Activated CD4-positive, alpha-beta memory T cell treated with anti-CD3 and anti-CD28 coated beads for 36 hours (primary cell): ENCODE measurements at regions not wholly inside any gene's neighbourhood (a gene's known extent, or its start where the extent isn't known, plus 50 kb on each side); places are given as distances from the start of the nearest gene placed in this dataset.
"Not testable (repeated sequence)": the region's sequence is repeated elsewhere in the genome, so short reads cannot be mapped to it uniquely, and the experiment has no call there.

ENCODE experiments used
- CTCF ChIA-PET: fragments of 350-600 bp; sonication (Branson Sonifier 250); formaldehyde crosslinking; loops from one replicate; lab custom pipeline; 2021; ENCODE audit warnings: antibody characterized with exemption, inconsistent platforms; lab: Charles Lee
- POLR2A ChIA-PET: fragments of 350-600 bp; sonication (Branson Sonifier 250); formaldehyde crosslinking; loops from one replicate; lab custom pipeline; 2021; ENCODE audit warnings: antibody characterized with exemption; lab: Charles Lee
- DNase-seq: peaks from one replicate; pipeline ENCODE4 v3.0.0-alpha.2; 2020
- H3K27ac Mint-ChIP-seq: one replicate; pipeline ENCODE4 v1.8.0; 2021; ENCODE audit warnings: mixed read lengths
- H3K27me3 Mint-ChIP-seq: one replicate; pipeline ENCODE4 v1.8.0; 2021; ENCODE audit warnings: mixed read lengths
- H3K36me3 Mint-ChIP-seq: one replicate; pipeline ENCODE4 v1.8.0; 2021; ENCODE audit warnings: mixed read lengths
- H3K4me1 Mint-ChIP-seq: one replicate; pipeline ENCODE4 v1.8.0; 2021; ENCODE audit warnings: low read depth, mixed read lengths
- H3K4me3 Mint-ChIP-seq: one replicate; pipeline ENCODE4 v1.8.0; 2021; ENCODE audit warnings: mild to moderate bottlenecking, mixed read lengths
- H3K9me3 Mint-ChIP-seq: one replicate; pipeline ENCODE4 v1.8.0; 2021; ENCODE audit warnings: mixed read lengths
- intact Hi-C: fragments of 100-400 bp; cut with micrococcal nuclease; formaldehyde crosslinking; loops from one replicate; pipeline ENCODE4 v1.15.1; 2023

DNA sequence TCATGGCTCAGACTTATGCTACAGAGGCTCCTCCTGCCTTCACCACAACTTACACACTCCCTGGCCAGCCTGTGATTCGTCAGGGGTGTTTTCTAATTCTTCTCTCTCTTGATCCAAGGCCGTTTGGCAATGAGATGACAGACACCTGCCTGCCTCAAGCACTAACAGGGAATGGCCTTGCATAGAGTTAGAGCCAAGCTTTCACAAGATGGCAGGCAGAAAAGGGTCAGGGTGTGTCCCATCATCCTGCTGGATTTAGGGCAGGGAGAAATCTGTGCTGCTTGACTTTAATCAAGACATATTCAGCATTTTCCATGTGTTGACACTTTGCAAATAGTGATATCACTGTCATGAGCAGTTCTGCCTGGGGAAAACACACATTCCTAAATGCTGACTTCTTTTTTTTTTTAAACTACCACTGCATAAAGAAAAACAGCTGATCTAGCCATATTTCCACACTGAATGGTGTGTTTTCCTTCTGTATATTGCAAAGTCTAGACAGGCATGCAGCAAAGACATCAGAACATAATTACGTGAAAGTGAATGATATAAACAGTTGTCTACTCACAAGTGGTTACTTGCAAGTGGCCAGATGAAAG is 95.0 kb upstream of the SLC25A48 start:
- DNase-seq = no peak
- H3K36me3 Mint-ChIP-seq = no peaks in the 10 kb centered on the region
- intact Hi-C loops = no loop called here
- ChIA-PET POLR2A (no interaction called here), CTCF (no interaction called here)
- H3K4me1 Mint-ChIP-seq = no peaks in the 10 kb centered on the region
- peaks cover 5% of the 10 kb centered on the region for H3K27me3 Mint-ChIP-seq
- no peak overlapping the region for H3K4me3 Mint-ChIP-seq
- no peak overlapping the region for H3K27ac Mint-ChIP-seq
- no peaks in the 10 kb centered on the region for H3K9me3 Mint-ChIP-seq

DNA sequence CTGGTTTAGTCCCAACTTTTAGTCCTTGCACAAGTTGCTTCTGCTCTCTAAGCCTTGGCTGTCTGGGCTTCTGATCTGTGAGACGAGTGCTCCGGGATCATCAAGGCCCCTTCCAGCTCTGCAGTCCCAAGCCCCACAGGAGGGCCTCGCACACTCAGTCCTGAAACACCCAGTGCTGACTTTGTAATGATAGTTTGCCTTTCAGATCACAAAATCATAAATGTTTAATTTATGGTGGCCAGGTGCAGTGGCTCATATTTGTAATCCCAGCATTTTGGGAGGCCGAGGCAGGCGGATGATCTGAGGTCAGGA is 95.9 kb upstream of the SLC25A48 start:
- DNase-seq = no peak
- ChIA-PET POLR2A (no interaction called here), CTCF (no interaction called here)
- Mint-ChIP-seq H3K27ac (no peak overlapping the region), H3K4me1 (no peaks in the 10 kb centered on the region), H3K4me3 (no peak overlapping the region), H3K9me3 (no peaks in the 10 kb centered on the region), H3K27me3 (peaks cover 5% of the 10 kb centered on the region), H3K36me3 (no peaks in the 10 kb centered on the region)
- intact Hi-C loops = no loop called here

DNA sequence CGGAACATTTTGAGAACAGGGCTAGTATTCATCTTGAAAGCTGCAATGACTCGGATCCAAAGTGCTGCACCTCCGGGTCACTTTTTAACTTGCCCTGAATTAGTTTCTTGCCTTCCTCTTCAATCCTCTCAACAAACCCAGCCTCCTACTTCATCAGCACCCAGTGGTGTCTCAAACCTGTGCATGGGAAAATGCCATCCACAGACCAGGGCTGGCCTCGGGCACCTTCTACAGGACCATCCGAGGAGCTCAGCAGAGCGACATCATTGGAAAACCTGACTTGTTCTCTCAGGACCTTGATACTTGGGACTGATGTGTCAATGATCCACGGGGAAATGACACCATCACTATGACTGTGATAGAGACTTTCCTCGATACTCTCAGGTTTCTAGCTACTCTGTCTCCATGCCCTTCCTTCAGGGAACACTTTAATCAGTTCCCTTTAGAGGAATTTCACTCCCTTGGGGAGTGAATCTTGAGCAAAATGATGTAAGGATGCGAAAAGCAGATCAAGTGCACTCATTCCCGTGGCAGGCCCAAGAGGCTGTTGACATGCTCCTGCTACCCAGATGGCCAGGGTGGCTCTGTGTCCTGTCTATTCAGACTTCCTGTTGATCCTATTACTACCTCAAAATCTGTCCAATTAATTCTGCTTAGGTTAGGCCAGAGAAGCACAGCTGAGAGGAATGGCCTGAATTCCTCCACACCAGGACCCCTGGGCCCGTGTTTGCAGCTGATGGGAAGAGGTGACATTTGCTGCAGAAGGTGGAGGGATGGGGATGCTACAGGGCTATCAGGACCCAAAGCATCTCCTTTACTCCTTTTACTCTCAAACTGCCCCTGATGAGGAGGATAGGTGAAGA is 96.5 kb upstream of the SLC25A48 start:
- POLR2A ChIA-PET = no interaction called here
- H3K27me3 Mint-ChIP-seq = peaks cover 5% of the 10 kb centered on the region
- no peak overlapping the region for H3K27ac Mint-ChIP-seq
- CTCF ChIA-PET = no interaction called here
- H3K4me3 Mint-ChIP-seq = no peak overlapping the region
- no peaks in the 10 kb centered on the region for H3K9me3 Mint-ChIP-seq
- H3K36me3 Mint-ChIP-seq = no peaks in the 10 kb centered on the region
- no peaks in the 10 kb centered on the region for H3K4me1 Mint-ChIP-seq
- intact Hi-C loops = no loop called here
- DNase-seq = no peak

DNA sequence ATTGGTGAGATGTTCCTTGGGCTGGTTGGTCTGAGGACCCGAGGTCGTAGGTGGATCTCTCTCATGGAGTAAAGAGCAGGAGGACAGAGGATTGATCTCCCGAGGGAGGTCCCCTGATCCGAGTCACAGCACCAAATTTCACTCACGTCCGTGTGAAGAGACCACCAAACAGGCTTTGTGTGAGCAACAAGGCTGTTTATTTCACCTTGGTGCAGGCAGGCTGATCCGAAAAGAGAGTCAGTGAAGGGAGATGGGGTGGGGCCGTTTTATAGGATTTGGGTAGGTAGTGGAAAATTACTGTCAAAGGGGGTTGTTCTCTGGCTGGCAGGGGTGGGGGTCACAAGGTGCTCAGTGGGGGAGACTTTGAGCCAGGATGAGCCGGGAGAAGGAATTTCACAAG is 97.5 kb upstream of the SLC25A48 start:
- POLR2A ChIA-PET, H3K4me3 Mint-ChIP-seq, H3K36me3 Mint-ChIP-seq, CTCF ChIA-PET, intact Hi-C loops, DNase-seq, H3K27me3 Mint-ChIP-seq, H3K27ac Mint-ChIP-seq, H3K9me3 Mint-ChIP-seq, H3K4me1 Mint-ChIP-seq: not testable (repeated sequence)

DNA sequence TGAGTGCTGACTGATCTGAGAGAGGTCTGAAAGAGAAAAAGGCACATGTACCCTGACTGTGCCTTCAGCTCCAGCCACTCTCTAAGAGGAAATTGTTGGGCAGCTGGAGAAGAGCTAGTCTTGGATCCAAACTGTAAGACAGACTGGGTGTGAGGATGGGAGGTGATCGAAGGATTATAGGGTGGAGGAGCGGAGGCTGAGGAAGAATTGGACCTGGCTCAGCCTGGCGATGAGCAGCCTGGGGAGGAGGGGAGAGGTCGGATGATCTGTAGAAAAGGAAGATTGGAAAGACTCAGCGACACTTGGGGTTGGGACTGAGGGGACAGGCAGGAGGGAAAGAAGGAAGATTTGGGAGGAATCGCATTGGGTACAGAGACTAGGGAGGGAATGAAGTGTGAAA is 98.6 kb upstream of the SLC25A48 start:
- no peaks in the 10 kb centered on the region for H3K9me3 Mint-ChIP-seq
- POLR2A ChIA-PET = no interaction called here

DNA sequence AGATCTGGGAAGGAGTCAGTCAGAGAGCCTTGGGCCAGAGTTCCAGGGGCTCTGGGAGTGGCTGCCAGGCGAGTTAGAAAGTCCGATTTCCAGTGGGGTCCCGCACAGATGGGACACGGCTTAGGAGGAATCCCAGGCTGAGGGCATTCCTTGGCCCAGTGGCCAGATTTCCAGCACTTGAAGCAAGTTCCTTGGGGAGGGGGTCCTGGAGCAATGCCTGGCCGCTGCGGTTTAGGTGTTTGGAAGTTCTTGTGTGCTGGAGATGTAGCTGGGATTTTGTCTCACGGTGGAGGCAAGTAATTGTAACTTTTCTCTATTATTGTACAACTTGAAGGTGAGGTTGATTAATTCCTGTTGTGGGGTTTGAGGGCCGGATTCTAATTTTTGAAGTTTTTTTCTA is 99.5 kb upstream of the SLC25A48 start:
- H3K36me3 Mint-ChIP-seq, intact Hi-C loops, CTCF ChIA-PET, H3K4me1 Mint-ChIP-seq, H3K4me3 Mint-ChIP-seq, DNase-seq, H3K9me3 Mint-ChIP-seq, POLR2A ChIA-PET, H3K27ac Mint-ChIP-seq, H3K27me3 Mint-ChIP-seq: not testable (repeated sequence)

More for the DNA sequence above, 98.6 kb upstream of the SLC25A48 start:
- intact Hi-C loops = no loop called here
- CTCF ChIA-PET = no interaction called here
- DNase-seq = no peak
- H3K4me1 Mint-ChIP-seq = no peaks in the 10 kb centered on the region
- H3K4me3 Mint-ChIP-seq = no peak overlapping the region
- no peaks in the 10 kb centered on the region for H3K36me3 Mint-ChIP-seq
- H3K27ac Mint-ChIP-seq = no peak overlapping the region
- peaks cover 2% of the 10 kb centered on the region for H3K27me3 Mint-ChIP-seq

DNA sequence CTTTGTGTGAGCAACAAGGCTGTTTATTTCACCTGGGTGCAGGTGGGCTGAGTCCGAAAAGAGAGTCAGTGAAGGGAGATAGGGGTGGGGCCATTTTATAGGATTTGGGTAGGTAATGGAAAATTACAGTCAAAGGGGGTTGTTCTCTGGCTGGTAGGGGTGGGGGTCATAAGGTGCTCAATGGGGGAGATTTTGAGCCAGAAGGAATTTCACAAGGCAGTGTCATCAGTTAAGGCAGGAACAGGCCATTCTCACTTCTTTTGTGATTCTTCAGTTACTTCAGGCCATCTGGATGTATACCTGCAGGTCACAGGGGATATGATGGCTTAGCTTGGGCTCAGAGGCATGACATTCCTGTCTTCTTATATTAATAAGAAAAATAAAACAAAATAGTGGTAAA is 103.4 kb upstream of the SLC25A48 start:
- H3K4me1 Mint-ChIP-seq, H3K36me3 Mint-ChIP-seq, DNase-seq, POLR2A ChIA-PET, CTCF ChIA-PET, H3K4me3 Mint-ChIP-seq, intact Hi-C loops, H3K27ac Mint-ChIP-seq, H3K27me3 Mint-ChIP-seq, H3K9me3 Mint-ChIP-seq: not testable (repeated sequence)

DNA sequence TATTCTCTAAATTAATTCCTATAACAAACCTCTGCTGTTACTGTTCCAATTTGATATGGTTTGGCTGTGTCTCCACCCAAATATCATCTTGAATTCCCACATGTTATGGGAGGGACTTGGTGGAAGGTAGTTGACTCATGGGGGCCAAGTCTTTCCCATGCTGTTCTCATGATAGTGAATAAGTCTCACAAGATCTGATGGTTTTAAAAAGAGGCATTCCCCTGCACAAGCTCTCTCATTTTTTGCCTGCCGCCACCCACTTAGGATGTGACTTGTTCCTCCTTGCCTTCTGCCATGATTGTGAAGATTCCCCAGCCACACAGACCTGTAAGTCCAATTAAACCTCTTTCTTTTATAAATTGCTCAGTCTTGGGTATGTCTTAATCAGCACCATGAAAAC is 104.3 kb upstream of the SLC25A48 start:
- CTCF ChIA-PET, H3K36me3 Mint-ChIP-seq, H3K27ac Mint-ChIP-seq, POLR2A ChIA-PET, DNase-seq, H3K9me3 Mint-ChIP-seq, H3K27me3 Mint-ChIP-seq, H3K4me1 Mint-ChIP-seq, H3K4me3 Mint-ChIP-seq, intact Hi-C loops: not testable (repeated sequence)

DNA sequence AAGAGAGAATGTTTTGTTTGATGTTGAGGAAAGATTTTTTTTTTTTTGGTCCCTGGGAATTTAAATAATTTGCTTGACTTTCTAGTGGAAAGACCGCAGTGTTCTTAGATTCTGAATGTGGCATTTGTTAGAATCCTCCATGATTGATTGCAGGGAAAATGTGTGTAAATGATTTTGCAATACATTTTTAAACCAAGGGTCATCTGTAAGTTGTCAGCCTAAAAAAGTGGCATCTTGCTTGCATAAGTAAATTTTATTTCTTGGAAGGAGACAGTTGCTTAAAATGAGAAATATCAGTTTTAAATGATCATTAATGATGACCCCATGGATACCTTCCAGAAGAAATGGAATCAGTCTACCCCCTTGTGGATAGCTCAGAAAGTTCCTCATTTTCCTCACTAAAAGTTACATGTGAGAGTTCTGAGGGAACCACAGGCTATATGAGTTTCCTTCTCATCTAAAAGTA is 105.1 kb upstream of the SLC25A48 start:
- Mint-ChIP-seq H3K4me3 (no peak overlapping the region), H3K36me3 (no peaks in the 10 kb centered on the region), H3K9me3 (no peaks in the 10 kb centered on the region), H3K4me1 (no peaks in the 10 kb centered on the region), H3K27me3 (no peaks in the 10 kb centered on the region), H3K27ac (no peak overlapping the region)
- no peak for DNase-seq
- POLR2A ChIA-PET = no interaction called here
- intact Hi-C loops = no loop called here
- CTCF ChIA-PET = no interaction called here

DNA sequence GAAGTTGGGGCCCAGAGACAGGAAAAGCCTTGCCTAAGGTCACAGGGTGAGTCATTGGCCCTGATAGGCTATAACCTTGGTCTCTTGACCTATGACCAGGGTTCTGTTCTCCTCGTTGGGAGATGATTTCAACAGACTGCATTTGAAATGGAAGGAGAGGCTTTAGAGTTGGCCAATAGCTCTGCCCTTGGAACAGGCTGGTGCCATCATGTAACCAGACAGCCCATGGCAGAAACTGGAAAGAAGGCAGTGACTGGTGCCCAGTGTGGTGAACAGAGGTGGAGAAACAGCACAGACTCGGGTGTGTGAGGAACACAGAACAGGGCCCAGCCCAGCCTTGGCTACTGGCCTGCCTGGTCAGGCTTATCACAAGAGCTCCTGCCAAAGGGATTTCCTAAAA is 109.8 kb upstream of the SLC25A48 start:
- CTCF ChIA-PET = no interaction called here
- DNase-seq = no peak
- no peaks in the 10 kb centered on the region for H3K4me1 Mint-ChIP-seq
- no peak overlapping the region for H3K4me3 Mint-ChIP-seq
- H3K9me3 Mint-ChIP-seq = no peaks in the 10 kb centered on the region
- no peak overlapping the region for H3K27ac Mint-ChIP-seq
- no peaks in the 10 kb centered on the region for H3K27me3 Mint-ChIP-seq
- intact Hi-C loops = no loop called here
- POLR2A ChIA-PET = no interaction called here
- no peaks in the 10 kb centered on the region for H3K36me3 Mint-ChIP-seq

DNA sequence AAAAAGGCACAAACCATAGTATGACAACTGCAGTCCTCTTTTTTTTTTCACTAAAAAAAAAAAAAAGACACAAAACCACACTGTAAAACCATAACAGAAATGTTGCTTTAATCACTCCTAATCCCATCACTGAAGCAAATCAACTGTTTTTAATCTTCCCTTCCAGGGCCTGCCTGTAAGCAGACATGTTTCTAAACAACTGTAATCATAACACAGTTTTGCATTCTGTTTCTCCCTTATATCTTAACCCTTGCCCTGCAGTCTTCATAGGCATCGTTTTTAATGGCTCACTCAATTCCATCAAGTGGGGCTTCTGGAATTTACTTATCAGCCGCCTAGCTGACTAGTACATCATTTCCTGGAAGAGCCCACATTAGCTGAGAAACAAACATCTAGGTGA is 111.0 kb upstream of the SLC25A48 start:
- Mint-ChIP-seq H3K27ac (no peak overlapping the region), H3K4me1 (no peaks in the 10 kb centered on the region), H3K9me3 (no peaks in the 10 kb centered on the region), H3K4me3 (no peak overlapping the region), H3K36me3 (no peaks in the 10 kb centered on the region), H3K27me3 (no peaks in the 10 kb centered on the region)
- CTCF ChIA-PET = no interaction called here
- DNase-seq = no peak
- intact Hi-C loops = no loop called here
- POLR2A ChIA-PET = no interaction called here

DNA sequence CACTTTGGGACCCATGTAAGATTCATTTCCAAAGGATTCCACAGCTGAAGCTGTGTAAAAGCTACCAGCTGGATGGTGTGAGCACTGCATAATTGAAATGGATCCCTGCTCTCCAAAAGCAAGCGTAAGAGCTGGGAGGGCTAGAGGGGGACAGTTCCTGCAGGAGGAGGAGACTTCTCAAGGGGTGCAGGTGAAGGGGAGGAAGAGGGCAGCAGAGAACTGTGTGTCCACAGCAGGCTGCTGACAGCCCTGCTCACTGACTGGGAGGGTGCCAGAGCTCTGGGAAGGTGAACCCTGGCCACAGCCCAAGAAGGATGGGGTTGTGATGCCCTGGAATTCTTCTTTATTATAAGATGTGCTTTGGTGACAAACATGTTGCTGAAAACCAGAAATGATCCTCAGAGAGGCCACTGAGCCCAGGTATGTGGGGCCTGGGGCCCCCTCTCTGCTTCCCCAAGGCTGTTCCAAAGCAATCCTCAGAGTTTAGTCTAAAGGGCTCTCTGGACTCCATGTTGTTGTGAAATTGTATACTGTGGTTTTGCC is 112.8 kb upstream of the SLC25A48 start:
- ChIA-PET POLR2A (no interaction called here), CTCF (no interaction called here)
- H3K36me3 Mint-ChIP-seq = no peaks in the 10 kb centered on the region
- intact Hi-C loops = no loop called here
- no peaks in the 10 kb centered on the region for H3K4me1 Mint-ChIP-seq
- H3K4me3 Mint-ChIP-seq = no peak overlapping the region
- no peaks in the 10 kb centered on the region for H3K27me3 Mint-ChIP-seq
- H3K27ac Mint-ChIP-seq = no peak overlapping the region
- H3K9me3 Mint-ChIP-seq = no peaks in the 10 kb centered on the region
- DNase-seq = no peak

DNA sequence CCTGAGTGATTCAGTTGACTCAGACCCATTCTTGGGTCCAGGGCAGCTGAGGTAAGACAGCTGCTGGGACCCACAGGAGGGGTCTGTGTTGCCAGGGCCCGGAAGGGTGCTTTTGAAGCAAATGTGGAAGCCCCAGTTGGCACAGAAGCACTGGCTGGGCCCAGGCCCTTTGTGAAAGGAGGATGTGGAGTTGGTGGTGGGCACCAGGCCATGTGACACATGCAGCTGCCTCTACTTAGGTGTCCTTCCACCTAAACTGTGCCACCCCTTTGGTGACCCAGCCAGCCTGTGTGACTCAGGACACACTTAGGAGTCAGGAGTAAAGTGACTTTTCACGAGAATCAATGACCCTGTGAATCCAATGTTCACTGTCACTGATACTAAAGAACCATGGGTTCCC is 114.3 kb upstream of the SLC25A48 start:
- no peaks in the 10 kb centered on the region for H3K27me3 Mint-ChIP-seq
- H3K4me1 Mint-ChIP-seq = no peaks in the 10 kb centered on the region
- DNase-seq = no peak
- no peak overlapping the region for H3K4me3 Mint-ChIP-seq
- ChIA-PET POLR2A (no interaction called here), CTCF (no interaction called here)
- no peaks in the 10 kb centered on the region for H3K9me3 Mint-ChIP-seq
- H3K36me3 Mint-ChIP-seq = no peaks in the 10 kb centered on the region
- intact Hi-C loops = no loop called here
- H3K27ac Mint-ChIP-seq = no peak overlapping the region
